Medulla oblongata (tissue), 1 donor: ENCODE measurements at regions not wholly inside any gene's neighbourhood (a gene's known extent, or its start where the extent isn't known, plus 50 kb on each side); places are given as distances from the start of the nearest gene placed in this dataset.

Experiments
- DNase-seq: peaks from one replicate; pipeline ENCODE4 v3.0.0-alpha.2; 2015; ENCODE audit errors: extremely low spot score

DNA sequence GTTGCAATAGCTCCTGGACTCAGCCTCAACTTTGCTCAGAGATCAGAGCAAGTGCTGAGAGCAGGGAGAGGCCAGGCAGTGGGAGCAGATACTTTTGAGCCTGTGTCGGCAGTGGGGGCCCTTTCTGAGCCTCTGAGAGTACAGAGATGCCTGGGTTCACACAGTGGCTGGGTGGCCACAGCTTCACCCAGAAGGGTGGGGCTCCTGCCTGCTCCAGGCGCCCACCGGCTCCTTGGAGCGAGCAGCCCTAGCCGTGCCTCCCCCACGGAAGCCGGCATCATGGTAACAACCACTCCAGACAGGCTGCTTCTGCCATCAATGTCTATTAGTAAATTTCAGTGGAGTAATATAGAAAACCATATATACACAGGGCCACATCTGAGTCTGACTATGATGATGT is 619.2 kb upstream of the SETBP1 start:
- no peak for DNase-seq

DNA sequence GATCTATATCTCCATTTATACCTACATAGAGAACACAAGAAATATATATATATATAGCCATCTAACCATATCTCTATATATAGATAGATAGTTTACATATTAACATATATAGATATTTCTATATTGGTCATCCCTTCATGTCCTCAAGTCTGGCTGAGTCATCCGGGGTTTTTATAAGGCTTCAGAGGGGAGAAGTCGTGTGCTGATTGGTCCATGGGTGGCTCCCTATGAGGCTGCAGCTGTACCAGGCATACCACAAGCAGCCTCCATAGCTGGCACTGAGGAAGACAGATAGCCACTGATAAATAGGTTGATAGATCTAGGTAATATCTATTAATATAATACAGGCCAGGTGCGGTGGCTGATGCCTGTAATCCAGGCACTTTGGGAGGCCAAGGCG is 618.3 kb upstream of the SETBP1 start:
- no peak for DNase-seq

DNA sequence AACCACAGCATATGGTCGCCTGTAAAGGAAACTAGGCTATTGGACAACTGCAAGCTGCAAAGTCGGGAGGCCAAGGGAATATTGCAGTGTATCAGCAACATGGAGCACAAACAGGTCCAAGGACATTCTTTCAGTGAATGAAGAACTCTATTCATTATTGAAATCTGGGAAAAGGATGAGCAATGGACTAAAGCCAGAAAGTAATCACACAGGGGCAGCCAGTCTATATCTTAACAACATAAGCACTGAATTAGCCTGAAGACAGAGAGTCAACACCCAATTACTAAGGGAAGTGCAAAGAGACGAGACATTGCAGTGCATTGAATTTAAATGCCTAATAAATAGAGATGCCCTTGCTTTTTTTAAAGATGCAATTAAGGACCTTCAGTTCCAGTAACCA is 615.5 kb upstream of the SETBP1 start:
- DNase-seq: no peak

DNA sequence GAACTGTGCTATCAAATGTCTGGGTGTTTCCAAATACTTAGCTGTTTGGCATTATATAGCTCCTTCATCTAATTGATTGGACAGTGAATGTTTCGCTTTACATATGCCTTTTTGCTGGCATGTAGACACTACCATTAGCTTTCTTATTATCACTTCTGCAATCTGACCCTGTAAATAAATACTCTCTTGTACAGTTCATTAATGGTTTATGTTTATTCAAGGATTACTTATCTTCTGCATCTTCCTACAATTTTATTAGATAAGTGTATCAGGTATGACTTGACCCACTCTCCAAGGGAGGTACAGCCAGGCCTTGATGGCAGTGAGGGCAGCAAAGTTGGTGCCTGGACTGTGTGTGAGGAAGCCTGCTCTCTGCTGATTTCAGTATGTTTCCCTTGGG is 614.1 kb upstream of the SETBP1 start:
- DNase-seq: no peak

DNA sequence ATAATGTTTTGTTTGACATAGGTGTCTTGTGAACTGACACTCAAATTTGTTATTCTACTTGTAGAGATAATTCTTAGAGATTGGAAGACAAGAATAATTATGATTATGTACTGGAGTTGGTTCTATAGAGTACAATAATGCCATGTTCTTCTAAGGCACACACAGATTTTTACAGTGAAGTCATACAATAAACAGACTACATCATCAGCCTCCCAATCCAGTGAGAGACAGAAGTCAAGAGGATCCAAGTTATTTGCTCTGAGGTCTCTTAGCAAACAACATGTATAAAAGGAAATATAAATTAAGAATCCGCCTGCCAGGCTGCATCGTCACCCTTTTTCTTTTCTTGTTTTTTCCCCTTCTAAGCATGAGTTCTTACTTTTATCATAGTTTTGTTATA is 613.5 kb upstream of the SETBP1 start:
- DNase-seq: no peak

DNA sequence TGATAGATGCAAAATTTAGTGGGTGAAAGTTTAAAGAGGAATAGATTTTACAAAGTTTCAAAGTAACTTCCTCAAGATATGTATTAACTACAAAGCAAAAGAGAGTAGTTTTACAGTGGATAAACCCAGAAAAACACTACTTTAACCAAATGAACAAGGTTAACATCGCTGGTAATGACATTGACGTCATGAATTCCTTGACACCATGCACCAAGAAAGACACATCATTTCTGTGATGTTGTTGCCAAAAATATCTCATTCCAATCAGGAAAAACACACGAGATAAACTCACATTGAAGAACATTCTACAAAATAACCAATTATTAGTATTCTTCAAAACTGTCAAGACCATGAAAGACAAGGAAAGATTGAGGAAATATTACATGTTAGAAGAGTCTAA is 605.6 kb upstream of the SETBP1 start:
- no peak for DNase-seq

DNA sequence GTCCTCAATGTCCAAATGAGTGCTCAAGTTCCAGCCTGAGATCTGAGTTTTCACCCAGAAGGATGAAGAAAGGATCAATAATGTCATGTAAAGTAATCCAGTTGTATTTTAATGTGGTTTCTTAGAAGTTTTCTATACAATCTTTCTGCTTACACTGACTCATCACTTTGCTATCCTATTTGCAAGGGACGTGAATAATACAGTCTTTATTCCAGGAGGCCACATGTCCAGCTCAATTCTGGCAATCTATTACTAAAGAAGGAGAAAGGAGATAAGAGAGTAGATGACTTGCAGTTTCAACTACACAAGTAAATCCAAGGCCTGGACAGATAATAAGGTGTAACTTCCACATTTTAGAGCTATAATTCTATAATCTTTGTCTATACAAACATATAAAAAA is 601.1 kb upstream of the SETBP1 start:
- no peak for DNase-seq

DNA sequence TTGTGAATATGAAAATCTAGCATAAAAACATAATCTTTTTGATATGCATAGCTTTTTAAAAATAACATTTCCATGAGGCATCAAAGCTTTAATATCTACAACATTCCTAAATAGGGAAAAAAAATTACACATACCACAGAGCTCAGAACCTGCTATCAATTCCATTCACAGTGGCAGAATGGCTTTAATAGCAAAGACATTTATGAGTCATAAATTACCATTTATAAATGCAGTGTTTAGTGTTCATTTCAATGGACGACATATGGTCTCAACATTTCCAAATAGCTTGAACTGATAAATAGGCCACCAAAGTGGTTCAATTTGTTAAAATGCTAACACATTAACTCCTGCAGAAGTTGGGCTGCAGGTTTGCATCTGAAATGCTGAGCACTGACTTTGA is 600.6 kb upstream of the SETBP1 start:
- no peak for DNase-seq

DNA sequence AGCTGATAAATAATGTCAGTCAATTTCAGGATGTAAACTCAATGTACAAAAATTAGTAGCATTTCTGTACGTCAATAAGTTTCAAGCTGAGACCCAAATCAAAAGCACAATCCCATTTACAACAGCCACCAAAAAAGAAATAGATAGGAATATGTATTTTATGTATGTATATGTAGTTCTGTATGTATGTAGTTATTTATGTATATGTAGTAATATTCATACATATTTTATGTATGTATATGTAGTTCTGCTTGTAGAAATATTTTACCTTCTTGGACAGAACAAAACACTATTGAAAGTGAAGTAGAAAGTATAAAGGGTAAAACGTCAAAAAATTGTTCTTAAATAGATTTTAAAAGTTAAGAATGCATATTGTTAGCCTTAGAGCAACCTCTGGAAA is 591.0 kb upstream of the SETBP1 start:
- DNase-seq: no peak

DNA sequence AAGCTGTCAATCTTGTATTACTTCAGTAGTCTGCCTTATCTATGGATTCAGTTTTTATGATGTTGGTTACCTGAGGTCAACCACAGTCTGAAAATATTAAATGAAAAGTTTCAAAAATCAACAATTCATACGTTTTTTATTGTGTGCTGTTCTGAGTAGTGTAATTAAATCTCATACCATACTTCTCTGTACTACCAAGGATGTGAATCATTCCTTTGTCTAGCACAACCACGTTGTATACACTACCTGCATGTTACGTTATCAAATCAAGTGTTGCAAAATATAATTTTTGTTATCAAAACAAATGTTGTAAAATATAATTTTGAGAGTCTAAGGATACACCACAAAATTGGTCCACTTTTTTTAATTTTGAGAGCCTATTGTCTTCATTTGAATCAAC is 590.2 kb upstream of the SETBP1 start:
- DNase-seq: no peak

DNA sequence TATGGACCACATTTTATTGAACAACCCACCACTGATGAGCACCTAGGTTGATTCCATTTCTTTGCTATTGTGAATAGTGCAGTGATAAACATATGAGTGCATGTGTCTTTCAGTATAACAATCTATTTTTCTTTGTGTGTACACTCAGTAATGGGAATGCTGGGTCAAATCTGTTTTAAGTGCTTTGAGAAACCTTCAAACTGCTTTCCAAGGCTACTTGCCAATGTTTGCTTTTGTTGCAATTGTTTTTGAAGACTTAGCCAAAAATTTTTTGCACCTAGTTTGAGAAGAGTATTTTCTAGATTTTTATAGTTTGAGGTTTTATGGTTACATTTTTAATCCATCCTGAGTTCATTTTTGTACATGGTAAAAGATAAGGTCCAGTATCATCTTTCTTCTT is 587.4 kb upstream of the SETBP1 start:
- DNase-seq: peak; percentile 4

DNA sequence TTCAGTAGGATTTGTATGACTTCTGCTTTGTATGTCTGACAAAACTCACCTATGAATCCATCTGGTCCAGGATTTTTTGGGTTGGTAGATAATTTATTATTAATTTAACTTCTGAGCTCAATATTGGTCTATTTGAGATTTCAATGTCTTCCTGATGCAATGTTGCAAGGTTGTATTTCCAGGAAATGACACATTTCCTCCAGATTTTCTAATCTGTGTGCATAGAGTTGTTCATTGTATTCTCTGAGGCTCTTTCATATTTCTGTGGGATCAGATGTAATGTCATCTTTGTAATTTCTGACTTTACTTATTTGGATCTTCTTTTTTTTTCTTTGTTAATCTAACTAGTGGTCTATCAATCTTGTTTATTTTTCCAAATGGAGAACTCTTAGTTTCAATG is 584.7 kb upstream of the SETBP1 start:
- no peak for DNase-seq

DNA sequence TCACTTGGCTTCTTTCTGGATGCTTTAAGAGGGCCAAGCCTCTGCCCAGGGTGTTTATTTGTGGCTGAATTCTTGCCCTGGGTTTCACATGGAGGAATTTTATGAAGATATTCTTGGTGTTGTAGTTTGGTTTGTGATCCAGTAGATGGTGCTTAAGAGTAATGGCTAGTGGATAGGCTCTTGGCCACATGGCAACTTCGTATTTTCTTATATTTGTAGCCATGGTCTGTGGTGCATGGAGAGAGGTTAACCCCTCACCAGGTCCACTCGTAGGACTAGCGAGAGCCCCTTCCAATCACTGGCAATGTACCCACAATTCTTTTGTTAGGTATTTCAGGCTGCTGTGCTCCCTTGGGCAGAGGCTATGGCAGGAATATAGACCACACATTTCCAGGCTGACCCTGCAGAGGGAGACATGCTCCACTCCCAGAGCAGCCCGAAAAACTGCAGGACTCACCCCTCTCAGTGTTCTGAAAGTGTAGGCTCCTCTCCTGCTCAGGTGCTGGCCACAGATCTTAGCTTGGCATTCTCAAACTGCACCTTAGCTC is 582.1 kb upstream of the SETBP1 start:
- DNase-seq: no peak

DNA sequence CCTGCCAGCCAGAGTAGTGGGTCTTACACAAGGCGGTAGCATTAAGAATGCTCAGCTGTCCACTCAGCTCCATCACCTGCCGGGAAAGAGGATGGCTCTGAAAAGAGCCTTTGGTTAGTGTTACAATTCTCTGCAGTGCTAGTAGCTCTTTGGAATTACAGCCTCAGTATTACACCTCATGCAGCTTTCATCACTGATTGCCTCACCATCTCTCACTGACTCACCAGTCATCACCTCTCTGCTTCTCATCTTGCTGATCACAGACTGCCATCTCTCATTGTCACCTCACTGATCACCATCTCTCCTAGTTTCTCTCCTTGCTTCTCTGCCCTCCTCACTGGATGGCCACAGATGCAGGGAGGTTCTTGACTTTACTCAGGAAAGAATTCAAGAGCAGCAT is 573.5 kb upstream of the SETBP1 start:
- DNase-seq: no peak

DNA sequence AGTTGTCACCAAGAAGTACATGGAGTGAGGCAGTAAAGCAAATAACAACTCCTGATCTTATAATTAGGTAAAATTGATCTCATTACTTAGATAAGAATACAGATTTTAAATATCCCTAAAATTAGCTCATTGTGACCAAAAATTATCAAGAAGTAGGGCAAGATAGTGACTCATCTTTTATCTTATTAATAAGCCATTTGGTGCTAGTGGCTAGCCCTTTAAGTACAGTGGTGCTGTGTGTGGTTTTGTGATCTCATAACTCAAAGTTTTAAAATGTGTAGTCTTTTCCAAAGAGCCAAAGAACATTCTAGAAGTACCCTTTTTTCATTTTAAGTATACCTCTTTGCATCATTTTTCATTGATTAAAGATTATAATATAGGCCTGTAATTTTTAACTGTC is 569.4 kb upstream of the SETBP1 start:
- no peak for DNase-seq

DNA sequence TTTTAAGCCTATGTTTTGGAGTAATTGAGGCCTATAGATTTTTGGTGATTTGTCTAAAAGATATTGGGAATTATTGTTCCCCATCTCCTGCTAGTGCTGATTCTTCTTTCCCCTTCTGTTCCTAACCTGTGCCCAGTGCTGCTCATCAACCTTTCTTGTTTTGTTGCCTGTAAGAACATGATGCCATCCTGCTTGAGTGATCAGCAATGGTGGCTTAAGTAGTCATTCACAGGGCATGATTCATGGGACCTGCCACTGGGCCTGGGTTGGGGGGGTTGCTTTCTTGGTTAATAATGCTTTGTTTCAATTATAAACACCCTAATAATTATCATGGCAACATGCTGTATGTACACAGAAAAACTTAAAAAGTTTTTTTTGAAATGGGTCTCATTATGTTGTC is 562.9 kb upstream of the SETBP1 start:
- no peak for DNase-seq

DNA sequence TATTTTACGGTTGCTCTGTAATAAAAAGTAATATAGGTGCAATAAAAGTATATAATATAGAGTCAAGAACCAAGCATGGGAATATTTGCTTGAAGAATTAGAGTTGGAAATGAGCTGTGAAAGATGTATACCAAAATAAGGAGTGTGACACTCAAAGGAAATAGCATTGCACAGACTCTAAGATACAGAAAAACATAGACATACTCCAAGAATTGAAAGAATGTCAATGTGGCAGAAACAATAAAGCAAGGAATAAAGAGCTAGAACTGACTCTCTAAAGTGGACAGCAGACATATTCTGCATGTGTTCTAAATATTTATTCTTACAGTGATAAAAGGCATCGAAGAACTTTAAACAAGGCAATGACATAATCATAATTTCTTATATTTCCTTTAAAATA is 561.1 kb upstream of the SETBP1 start:
- no peak for DNase-seq

DNA sequence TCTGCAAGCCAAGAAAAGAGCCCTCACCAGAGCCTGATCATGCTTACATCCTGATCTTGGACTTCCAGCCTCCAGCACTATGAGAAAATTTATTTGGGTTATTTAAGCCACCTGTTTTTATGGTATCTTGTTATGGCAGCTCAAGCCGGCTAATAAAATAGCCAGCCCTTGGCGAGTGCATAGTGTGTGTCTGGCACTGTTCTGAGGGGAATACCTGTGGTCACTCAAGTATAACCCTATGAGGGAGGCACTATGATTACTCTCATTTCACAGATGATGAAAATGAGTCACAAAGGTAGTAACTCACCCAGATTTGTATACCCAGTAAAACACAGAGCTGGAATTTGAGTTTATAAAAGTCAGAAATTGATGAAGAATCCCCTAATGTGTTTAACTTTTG is 556.9 kb upstream of the SETBP1 start:
- DNase-seq: no peak

DNA sequence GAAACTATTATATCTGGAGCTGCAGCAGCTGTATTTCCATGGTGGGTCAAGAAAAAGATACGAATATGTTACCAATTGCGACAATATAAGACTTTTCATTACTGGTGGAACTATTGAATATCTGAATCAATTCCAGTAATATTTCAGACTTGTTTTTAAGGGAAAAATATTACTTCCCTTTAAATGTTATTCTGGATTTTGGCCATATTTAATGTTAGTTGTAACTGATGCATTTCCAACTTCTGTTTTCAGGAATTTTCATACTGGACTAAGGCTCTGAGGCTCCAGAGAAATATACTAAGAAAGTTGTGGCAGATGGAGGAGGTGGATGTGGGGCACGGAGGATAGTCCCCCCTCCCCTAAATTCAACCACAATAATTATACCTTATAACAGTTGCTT is 555.2 kb upstream of the SETBP1 start:
- DNase-seq: no peak

DNA sequence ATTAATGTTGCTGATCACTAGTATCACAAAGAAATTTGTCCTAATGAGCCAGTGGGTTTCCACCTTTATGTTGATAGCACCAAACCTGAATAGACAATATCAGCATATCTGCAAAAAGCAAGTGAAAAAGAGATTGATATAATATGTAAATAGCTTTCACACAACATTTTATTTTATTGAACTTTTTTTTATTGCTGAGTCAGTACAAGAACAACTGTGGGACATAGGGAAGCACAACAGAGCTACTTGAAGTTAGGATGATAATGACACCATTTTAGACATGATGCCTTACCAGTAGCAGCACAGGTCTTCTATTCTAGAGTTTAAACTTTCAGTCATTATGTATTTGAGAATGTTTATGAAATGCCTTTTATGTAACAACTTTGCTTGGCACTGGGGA is 554.1 kb upstream of the SETBP1 start:
- DNase-seq: no peak

DNA sequence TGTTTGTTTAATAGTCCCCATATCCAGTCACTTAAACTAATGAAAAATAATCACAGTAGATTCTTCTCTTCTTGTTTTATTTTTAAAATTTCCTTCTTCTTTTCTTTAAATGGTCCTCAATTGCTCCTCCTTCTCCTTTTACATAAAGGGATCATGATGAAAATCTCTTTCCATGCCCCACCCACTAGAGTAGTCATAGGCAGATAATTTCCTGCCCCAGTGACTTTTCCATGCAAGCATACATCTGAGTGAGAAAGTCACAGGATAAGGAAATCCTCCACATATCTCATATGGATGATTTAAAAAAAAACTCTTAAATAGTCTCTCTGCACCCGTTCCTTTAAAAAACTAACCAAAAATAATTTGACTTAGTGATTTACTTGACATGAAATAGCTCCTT is 552.3 kb upstream of the SETBP1 start:
- no peak for DNase-seq

DNA sequence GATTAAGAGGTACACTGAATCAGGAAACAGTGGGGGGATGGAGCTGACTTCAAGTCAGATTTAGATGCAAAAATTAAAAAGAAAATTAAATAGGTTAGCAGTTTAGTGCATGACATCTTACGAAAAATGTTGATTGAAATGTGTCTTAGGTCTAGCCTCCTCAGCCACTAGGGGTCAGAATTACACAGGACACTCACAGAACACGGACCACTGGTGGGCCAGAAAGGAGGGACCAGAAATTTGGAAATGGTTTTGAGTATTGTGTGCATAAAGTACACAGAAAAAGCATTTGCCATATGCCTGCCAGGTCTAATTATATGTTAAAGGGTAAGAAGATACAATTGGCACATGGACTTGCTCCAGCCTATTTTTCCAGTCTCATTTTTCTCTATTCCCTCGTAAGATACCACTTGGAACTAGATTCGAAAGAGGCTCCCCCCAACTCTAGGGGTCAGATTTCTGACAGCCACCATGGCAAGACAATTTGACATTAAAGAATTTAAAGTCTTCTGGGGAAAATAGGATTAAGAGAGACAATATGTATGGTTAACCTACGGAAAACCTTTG is 550.2 kb upstream of the SETBP1 start:
- DNase-seq: peak; percentile 63

DNA sequence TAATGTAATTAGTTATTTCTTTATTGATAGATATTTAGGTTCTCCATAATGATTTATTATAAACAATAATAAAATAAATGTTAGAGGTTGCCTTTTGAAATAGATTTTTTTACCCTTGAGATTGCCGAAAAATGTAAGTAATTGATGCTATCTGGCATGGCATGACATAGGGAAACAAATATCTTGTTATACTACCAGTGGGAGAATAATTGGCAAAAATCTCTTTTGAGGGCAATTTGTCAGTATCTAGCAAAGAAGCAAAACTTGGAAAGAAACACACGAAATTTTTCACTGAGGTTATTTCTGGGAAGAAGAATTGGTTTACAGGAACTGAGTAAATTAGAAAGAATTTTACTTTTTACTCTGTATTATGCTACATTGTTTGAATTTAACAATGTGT is 547.2 kb upstream of the SETBP1 start:
- DNase-seq: no peak

DNA sequence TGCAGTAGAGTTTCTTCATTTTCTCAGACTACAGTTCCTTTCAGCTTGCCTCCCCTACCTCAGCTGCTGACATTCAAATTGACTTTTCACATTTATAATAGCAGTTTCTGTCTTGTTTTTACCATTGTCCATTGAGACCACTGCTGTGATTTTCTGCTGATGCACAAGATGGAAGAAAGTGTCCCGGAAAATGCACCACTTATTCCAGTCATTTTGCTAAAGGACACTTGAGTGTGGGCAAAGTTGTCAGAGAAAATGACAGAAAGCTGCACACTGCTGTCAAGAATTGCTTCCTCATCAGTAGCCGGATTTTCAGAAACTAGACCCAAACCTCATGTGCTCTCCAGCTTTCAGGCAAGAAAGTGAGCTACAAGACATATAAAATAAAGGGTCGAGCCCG is 546.2 kb upstream of the SETBP1 start:
- no peak for DNase-seq

DNA sequence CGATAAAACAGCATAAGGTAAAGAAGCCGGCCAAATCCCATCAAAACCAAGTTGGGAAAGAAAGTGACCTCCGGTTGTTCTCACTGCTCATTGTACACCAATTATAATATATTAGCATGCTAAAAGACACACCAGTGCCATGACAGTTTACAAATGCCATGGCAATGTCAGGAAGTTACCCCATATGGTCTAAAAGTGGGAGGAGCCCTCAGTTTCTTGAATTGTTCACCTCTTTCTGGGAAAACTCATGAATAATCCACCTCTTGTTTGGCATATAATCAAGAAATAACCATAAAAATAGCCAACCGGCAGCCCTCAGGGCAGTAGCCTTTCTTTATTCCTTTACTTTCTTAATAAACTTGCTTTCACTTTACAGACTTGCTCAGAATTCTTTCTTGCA is 544.9 kb upstream of the SETBP1 start:
- DNase-seq: no peak
